HCT116 (cell line): ENCODE measurements at regions not wholly inside any gene's neighbourhood (a gene's known extent, or its start where the extent isn't known, plus 50 kb on each side); places are given as distances from the start of the nearest gene placed in this dataset.

Experiments
- ATAC-seq: fragments of 200-7000 bp; cut with Tn5 transposase; 2 replicates; pipeline ENCODE4 v1.9.1; 2020; ENCODE audit warnings: mild to moderate bottlenecking, moderate library complexity
- BruUV-seq: library from RNA; stranded (reverse); fragments of 400-500 nt; replicated peaks from 2 replicates; lab custom pipeline; 2021; lab: Mats Ljungman, UMichigan
- CTCF ChIA-PET: fragments of 300-600 bp; sonication (Branson Sonifier 250); formaldehyde crosslinking; loops from one replicate; lab custom pipeline; 2021; ENCODE audit warnings: antibody characterized with exemption; lab: Charles Lee
- POLR2A ChIA-PET: fragments of 300-600, 350-600 bp; sonication (Branson Sonifier 250); formaldehyde crosslinking; loops from one replicate; lab custom pipeline; 2021; ENCODE audit warnings: antibody characterized with exemption; lab: Charles Lee
- RAD21 ChIA-PET, 2 experiments: fragments of 300-600 bp; sonication (Branson Sonifier 250); formaldehyde crosslinking; loops; one replicate each; lab custom pipeline; 2023; ENCODE audit warnings: low total read pairs in 2 of 2; ENCODE audit not compliant: uncharacterized antibody in 2 of 2, unreplicated experiment in 2 of 2, low non-redundant PET in 1 of 2; lab: Charles Lee
- DNase-seq: peaks from one replicate; pipeline ENCODE4 v3.0.0-alpha.2; 2010; ENCODE audit warnings: low read depth, low spot score
- H2AFZ ChIP-seq: fragments of 200-600 bp; shearing (Covaris generic), sonication (generic); 2 replicates; pipeline ENCODE4 v1.6.1; 2017; ENCODE audit warnings: low read depth, mixed run types, mixed read lengths, antibody characterized with exemption, low read length; ENCODE audit not compliant: poor library complexity, severe bottlenecking
- H3K27ac ChIP-seq: 2 replicates; pipeline ENCODE4 v1.5.1; 2012; ENCODE audit warnings: low read depth, low read length
- H3K27me3 ChIP-seq: fragments of 200-600 bp; sonication (generic); 2 replicates; pipeline ENCODE4 v1.6.1; 2016; ENCODE audit warnings: mixed run types, low read length, mixed read lengths; ENCODE audit not compliant: insufficient read depth
- H3K36me3 ChIP-seq, 2 experiments: fragments of 200-500 bp in 1 of 2; fragments of 200-600 bp in 1 of 2; sonication (Bioruptor generic) in 1 of 2; sonication (generic) in 1 of 2; 2 replicates each; pipeline versions ENCODE4 v1.5.1 to v1.6.1; 2014 to 2016; ENCODE audit warnings: low read length in 2 of 2, inconsistent platforms in 1 of 2, mixed read lengths in 1 of 2, mixed run types in 1 of 2; ENCODE audit not compliant: insufficient read depth in 2 of 2, control insufficient read depth in 1 of 2
- H3K4me1 ChIP-seq, 2 experiments: fragments of 200-600 bp in 1 of 2; sonication (generic) in 1 of 2; 2 replicates each; pipeline versions ENCODE4 v1.5.1 to v1.6.1; 2012 to 2017; ENCODE audit warnings: low read length in 2 of 2, inconsistent platforms in 1 of 2, mild to moderate bottlenecking in 1 of 2, mixed read lengths in 1 of 2, mixed run types in 1 of 2, moderate library complexity in 1 of 2; ENCODE audit not compliant: insufficient read depth in 2 of 2, control insufficient read depth in 1 of 2
- H3K4me2 ChIP-seq: fragments of 200-600 bp; sonication (generic); 2 replicates; pipeline ENCODE4 v1.6.1; 2017; ENCODE audit warnings: mixed run types, low read length, mixed read lengths
- H3K4me3 ChIP-seq, 2 experiments: fragments of 200-600 bp in 1 of 2; sonication (generic) in 1 of 2; replicated peaks in 1 of 2; 2 replicates each; pipeline ENCODE4 v1.5.1; 2011 to 2016; ENCODE audit warnings: low read length in 2 of 2, control low read depth in 1 of 2, low read depth in 1 of 2, mild to moderate bottlenecking in 1 of 2, mixed read lengths in 1 of 2, mixed run types in 1 of 2
- H3K79me2 ChIP-seq: fragments of 200-600 bp; sonication (generic); 2 replicates; pipeline ENCODE4 v1.6.1; 2017; ENCODE audit warnings: mild to moderate bottlenecking, mixed run types, low read length, moderate library complexity, mixed read lengths; ENCODE audit not compliant: insufficient read depth
- H3K9ac ChIP-seq: fragments of 200-600 bp; sonication (generic); 2 replicates; pipeline ENCODE4 v1.6.1; 2016; ENCODE audit warnings: low read length, mixed read lengths
- H3K9me2 ChIP-seq: fragments of 200-600 bp; sonication (generic), shearing (Covaris generic); 2 replicates; pipeline ENCODE4 v1.6.1; 2017; ENCODE audit warnings: mixed run types, mild to moderate bottlenecking, moderate library complexity; ENCODE audit not compliant: insufficient read depth
- H3K9me3 ChIP-seq, 2 experiments: fragments of 200-500 bp in 1 of 2; fragments of 200-600 bp in 1 of 2; sonication (Bioruptor generic) in 1 of 2; sonication (generic) in 1 of 2; 2 replicates each; pipeline ENCODE4 v1.6.1; 2014 to 2017; ENCODE audit warnings: low read length in 2 of 2, mixed read lengths in 2 of 2, inconsistent platforms in 1 of 2, low read depth in 1 of 2, mild to moderate bottlenecking in 1 of 2, mixed run types in 1 of 2, moderate library complexity in 1 of 2; ENCODE audit not compliant: control insufficient read depth in 1 of 2, insufficient read depth in 1 of 2
- H4K20me1 ChIP-seq: fragments of 200-600 bp; sonication (generic), shearing (Covaris generic); 2 replicates; pipeline ENCODE4 v1.6.1; 2017; ENCODE audit warnings: mixed run types, mild to moderate bottlenecking, moderate library complexity; ENCODE audit not compliant: insufficient read depth
- EZH2phosphoT487 ChIP-seq: fragments of 200-600 bp; IDR thresholded peaks from 2 replicates; pipeline ENCODE4 v1.6.1; 2018; ENCODE audit warnings: antibody characterized with exemption, borderline replicate concordance
- POLR2A ChIP-seq: IDR thresholded peaks from 2 replicates; pipeline ENCODE4 v1.7.0; 2011; ENCODE audit warnings: borderline replicate concordance; ENCODE audit not compliant: insufficient read depth, insufficient read length; ENCODE audit errors: extremely low read depth
- REST ChIP-seq: IDR thresholded peaks from 2 replicates; pipeline ENCODE4 v1.6.1; 2012; ENCODE audit warnings: low read depth
- SIN3A ChIP-seq: IDR thresholded peaks from 2 replicates; pipeline ENCODE4 v1.6.1; 2012; ENCODE audit warnings: low read depth
- SRF ChIP-seq: IDR thresholded peaks from 2 replicates; pipeline ENCODE4 v1.6.1; 2012; ENCODE audit warnings: low read depth
- TCF7L2 ChIP-seq: IDR thresholded peaks from 2 replicates; pipeline ENCODE4 v1.7.0; 2011; ENCODE audit warnings: borderline replicate concordance, inconsistent platforms; ENCODE audit not compliant: insufficient read depth, insufficient read length; ENCODE audit errors: extremely low read depth
- YY1 ChIP-seq: IDR thresholded peaks from 2 replicates; pipeline ENCODE4 v1.6.1; 2011; ENCODE audit warnings: low read length, low read depth, moderate library complexity, mild to moderate bottlenecking; ENCODE audit not compliant: insufficient replicate concordance; ENCODE audit errors: extremely low read depth
- intact Hi-C: fragments of 100-400 bp; cut with micrococcal nuclease; formaldehyde crosslinking; loops from 2 replicates; pipeline ENCODE4 v1.10.0; 2022

GRCh38 chr5:62982348-62982747 is 403.7 kb downstream of the LRRC70 start:
- DNase-seq (no peak), ATAC-seq (no peak)
- Histone ChIP-seq H2AFZ (no peak overlapping the region), H3K27me3 (no peaks in the 10 kb centered on the region), H3K36me3 (no peaks in the 10 kb centered on the region), H3K4me3 (no peak overlapping the region), H3K27ac (no peak overlapping the region), H4K20me1 (no peaks in the 10 kb centered on the region; the same call in 1 of the 2 replicates), H3K9me3 (peaks cover 4% of the 10 kb centered on the region in 2 experiments; a peak in 2 of 4 replicates), H3K4me2 (no peak overlapping the region), H3K79me2 (no peaks in the 10 kb centered on the region), H3K9me2 (no peaks in the 10 kb centered on the region), H3K4me1 (no peaks in the 10 kb centered on the region), H3K9ac (no peak overlapping the region)
- no TSS peak for BruUV-seq
- POLR2A ChIA-PET, result no interaction called here
- CTCF ChIA-PET, result no interaction called here
- TF ChIP-seq SIN3A (no peak), EZH2phosphoT487 (no peak), SRF (no peak), YY1 (no peak), REST (no peak), TCF7L2 (no peak), POLR2A (no peak)
- intact Hi-C loops, result no loop called here
- RAD21 ChIA-PET, result no interaction called here
